TTC549 (cell line): ENCODE measurements at regions not wholly inside any gene's neighbourhood (a gene's known extent, or its start where the extent isn't known, plus 50 kb on each side); places are given as distances from the start of the nearest gene placed in this dataset.
"Not testable (repeated sequence)": the region's sequence is repeated elsewhere in the genome, so short reads cannot be mapped to it uniquely, and the experiment has no call there.

Experiments
- FAIRE-seq: peaks from 2 replicates; lab custom pipeline; 2012; peaks lifted over from hg19 to GRCh38; lab: Jason Lieb, UNC

GRCh38 chr2:116769514-116769913, 1045.0 kb upstream of the DDX18 start:
- no peak for FAIRE-seq

- FAIRE-seq = no peak
Measured at GRCh38 chr2:116776556-116776955, 1037.9 kb upstream of the DDX18 start.

- FAIRE-seq = no peak
Measured at GRCh38 chr2:116787848-116788247, 1026.6 kb upstream of the DDX18 start.

GRCh38 chr2:116802671-116803070, 1011.8 kb upstream of the DDX18 start:
- no peak for FAIRE-seq

GRCh38 chr2:116804901-116805300, 1009.6 kb upstream of the DDX18 start:
- no peak for FAIRE-seq

GRCh38 chr2:116806505-116806904, 1008.0 kb upstream of the DDX18 start:
- not testable (repeated sequence) for FAIRE-seq

- no peak for FAIRE-seq
Measured at GRCh38 chr2:116809109-116809508, 1005.4 kb upstream of the DDX18 start.

- FAIRE-seq = no peak
Measured at GRCh38 chr2:116810071-116810470, 1004.4 kb upstream of the DDX18 start.

- no peak for FAIRE-seq
Measured at GRCh38 chr2:116810645-116811044, 1003.8 kb upstream of the DDX18 start.

- no peak for FAIRE-seq
Measured at GRCh38 chr2:116819355-116819754, 995.1 kb upstream of the DDX18 start.

- no peak for FAIRE-seq
Measured at GRCh38 chr2:116820986-116821385, 993.5 kb upstream of the DDX18 start.

- peak; percentile 94 for FAIRE-seq
Measured at GRCh38 chr2:116829543-116829942, 984.9 kb upstream of the DDX18 start.

- no peak for FAIRE-seq
Measured at GRCh38 chr2:116832148-116832547, 982.3 kb upstream of the DDX18 start.

- FAIRE-seq = no peak
Measured at GRCh38 chr2:116833052-116833451, 981.4 kb upstream of the DDX18 start.

GRCh38 chr2:116842164-116842563, 972.3 kb upstream of the DDX18 start:
- FAIRE-seq = no peak

- no peak for FAIRE-seq
Measured at GRCh38 chr2:116859708-116860107, 954.8 kb upstream of the DDX18 start.

- no peak for FAIRE-seq
Measured at GRCh38 chr2:116874021-116874420, 940.5 kb upstream of the DDX18 start.

GRCh38 chr2:116877274-116877673, 937.2 kb upstream of the DDX18 start:
- FAIRE-seq = no peak

- no peak for FAIRE-seq
Measured at GRCh38 chr2:116877944-116878343, 936.5 kb upstream of the DDX18 start.

GRCh38 chr2:116879650-116880160, 934.8 kb upstream of the DDX18 start:
- no peak for FAIRE-seq

GRCh38 chr2:116891191-116891590, 923.3 kb upstream of the DDX18 start:
- FAIRE-seq = no peak

- no peak for FAIRE-seq
Measured at GRCh38 chr2:116911540-116911939, 903.0 kb upstream of the DDX18 start.

- FAIRE-seq = no peak
Measured at GRCh38 chr2:116915673-116916072, 898.8 kb upstream of the DDX18 start.

GRCh38 chr2:116917196-116917595, 897.3 kb upstream of the DDX18 start:
- FAIRE-seq = no peak

- no peak for FAIRE-seq
Measured at GRCh38 chr2:116918574-116918973, 895.9 kb upstream of the DDX18 start.
